ENCODE measurements at regions not wholly inside any gene's neighbourhood (a gene's known extent, or its start where the extent isn't known, plus 50 kb on each side); places are given as distances from the start of the nearest gene placed in this dataset.

DNA sequence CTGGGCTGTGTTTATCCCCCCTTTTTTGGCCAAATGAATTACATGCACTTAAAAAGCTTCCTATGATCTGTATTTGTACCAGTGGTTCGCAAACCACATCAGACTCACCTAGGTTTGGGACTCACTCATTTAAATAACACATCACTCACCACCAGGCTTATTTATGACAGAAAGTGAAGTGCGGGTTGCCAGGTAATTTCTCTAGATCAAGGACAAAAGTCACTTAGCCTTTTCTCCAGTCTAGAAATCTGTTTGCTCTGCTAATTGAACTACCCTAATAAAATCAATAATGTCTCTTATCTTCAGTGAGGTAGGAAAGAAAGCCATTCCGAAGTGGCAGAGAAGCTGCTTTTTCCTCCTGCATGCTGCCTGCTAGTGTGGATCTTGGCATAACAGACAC lies 88.1 kb upstream of the SLC8A1 start:
- Mint-ChIP-seq H3K27ac (no peak overlapping the region), H3K4me1 (no peaks in the 10 kb centered on the region), H3K4me3 (no peak overlapping the region), H3K9me3 (no peaks in the 10 kb centered on the region), H3K36me3 (peaks cover 4 to 8% of the 10 kb centered on the region in 2 donors), H3K27me3 (ENCODE audit: low read depth in 3 of 3) (peaks cover 0 to 4% (median 0%) of the 10 kb centered on the region in 3 donors)
- Histone ChIP-seq H3K27me3 (ENCODE audit: control insufficient read depth in 2 of 2, insufficient read depth in 2 of 2, low read length in 2 of 2) (no peaks in the 10 kb centered on the region), H3K27ac (ENCODE audit: low read depth in 1 of 2, low read length in 2 of 2) (no peak overlapping the region), H3K4me2 (replicated peaks; ENCODE audit: extremely low read depth, low read length, poor library complexity, severe bottlenecking) (no peak overlapping the region), H3K79me2 (ENCODE audit: insufficient read depth, low read length) (no peaks in the 10 kb centered on the region), H3K4me1 (ENCODE audit: control insufficient read depth in 1 of 2, insufficient read depth in 2 of 2, low read length in 2 of 2) (no peaks in the 10 kb centered on the region), H3K36me3 (replicated peaks in 1 of 2; ENCODE audit: control insufficient read depth in 1 of 2, insufficient read depth in 2 of 2, low read length in 2 of 2) (no peaks in the 10 kb centered on the region), H2AFZ (ENCODE audit: insufficient read depth, low read depth, low read length, poor library complexity, severe bottlenecking) (no peak overlapping the region), H3K9me3 (replicated peaks in 1 of 2; ENCODE audit: control insufficient read depth in 1 of 2, insufficient read depth in 1 of 2, low read length in 2 of 2) (no peaks in the 10 kb centered on the region), H4K20me1 (ENCODE audit: insufficient read depth, low read length) (no peaks in the 10 kb centered on the region), H3K4me3 (replicated peaks in 1 of 3; ENCODE audit: low read depth in 2 of 3, low read length in 3 of 3) (no peak overlapping the region), H3K9ac (ENCODE audit: insufficient read depth, low read length, poor library complexity, severe bottlenecking) (no peak overlapping the region)
- TF ChIP-seq CTCF (IDR thresholded peaks at IDR 0.05): no peak
- no peak for DNase-seq
- intact Hi-C loops (cut with micrococcal nuclease): no loop called here
- no CpG with 5 or more reads among the region's 3 CpGs for WGBS (ENCODE audit: insufficient coverage)

DNA sequence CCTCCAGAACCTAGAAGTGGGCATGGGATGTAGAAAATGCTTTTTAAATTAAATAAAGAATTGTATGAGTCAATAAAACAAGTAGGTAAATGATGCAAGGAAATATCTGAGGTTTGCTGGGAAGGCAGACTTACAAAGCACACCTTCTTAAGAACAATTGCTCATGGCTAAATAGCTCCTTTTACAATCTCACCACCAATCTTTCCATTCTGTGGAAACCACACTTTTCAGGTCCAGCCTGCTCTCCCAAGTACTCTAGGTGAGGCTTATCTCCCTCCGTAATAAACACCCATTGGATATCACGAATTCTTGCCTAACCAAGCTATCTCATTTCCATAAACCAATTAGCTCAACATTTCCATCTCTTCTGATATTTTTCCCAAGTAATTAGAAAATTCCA lies 91.5 kb upstream of the SLC8A1 start:
- H3K27me3 ChIP-seq (ENCODE audit: control insufficient read depth in 2 of 2, insufficient read depth in 2 of 2, low read length in 2 of 2): no peaks in the 10 kb centered on the region
- no peak overlapping the region for H3K27ac ChIP-seq (ENCODE audit: low read depth in 1 of 2, low read length in 2 of 2)
- H3K79me2 ChIP-seq (ENCODE audit: insufficient read depth, low read length): no peaks in the 10 kb centered on the region
- TF ChIP-seq CTCF (IDR thresholded peaks at IDR 0.05): no peak
- H3K9me3 ChIP-seq (replicated peaks in 1 of 2; ENCODE audit: control insufficient read depth in 1 of 2, insufficient read depth in 1 of 2, low read length in 2 of 2): no peaks in the 10 kb centered on the region
- peaks cover 0 to 4% (median 0%) of the 10 kb centered on the region in 3 donors for H3K27me3 Mint-ChIP-seq (ENCODE audit: low read depth in 3 of 3)
- no peaks in the 10 kb centered on the region for H3K9me3 Mint-ChIP-seq
- H3K4me2 ChIP-seq (replicated peaks; ENCODE audit: extremely low read depth, low read length, poor library complexity, severe bottlenecking): no peak overlapping the region
- H3K27ac Mint-ChIP-seq: no peak overlapping the region
- no peak overlapping the region for H2AFZ ChIP-seq (ENCODE audit: insufficient read depth, low read depth, low read length, poor library complexity, severe bottlenecking)
- no peaks in the 10 kb centered on the region for H3K36me3 ChIP-seq (replicated peaks in 1 of 2; ENCODE audit: control insufficient read depth in 1 of 2, insufficient read depth in 2 of 2, low read length in 2 of 2)
- 100% methylated on average over 1 of the region's 2 CpGs for WGBS (ENCODE audit: insufficient coverage)
- H3K4me1 ChIP-seq (ENCODE audit: control insufficient read depth in 1 of 2, insufficient read depth in 2 of 2, low read length in 2 of 2): peaks cover 5 to 12% of the 10 kb centered on the region in 2 donors
- no peak overlapping the region for H3K4me3 Mint-ChIP-seq
- no peak overlapping the region for H3K9ac ChIP-seq (ENCODE audit: insufficient read depth, low read length, poor library complexity, severe bottlenecking)
- peaks cover 11% of the 10 kb centered on the region for H3K4me1 Mint-ChIP-seq
- intact Hi-C loops (cut with micrococcal nuclease): no loop called here
- no peak for DNase-seq
- H4K20me1 ChIP-seq (ENCODE audit: insufficient read depth, low read length): no peaks in the 10 kb centered on the region
- H3K4me3 ChIP-seq (replicated peaks in 1 of 3; ENCODE audit: low read depth in 2 of 3, low read length in 3 of 3): no peak overlapping the region
- H3K36me3 Mint-ChIP-seq: no peaks in the 10 kb centered on the region
